Thoracic aorta (tissue), 2 donors: ENCODE measurements at regions not wholly inside any gene's neighbourhood (a gene's known extent, or its start where the extent isn't known, plus 50 kb on each side); places are given as distances from the start of the nearest gene placed in this dataset.

Experiments used
- ATAC-seq: fragments of 150-250 bp; one replicate; pipeline ENCODE4 v1.8.0; 2017; ENCODE audit warnings: low read depth; ENCODE audit not compliant: insufficient number of reproducible peaks, low FRiP score
- DNase-seq: peaks from one replicate; pipeline ENCODE4 v3.0.0-alpha.2; 2020; ENCODE audit warnings: low spot score
- H3K27ac ChIP-seq, 2 donors: fragments of 200-600 bp; sonication (generic); 1 replicate in 1 of 2; 2 replicates in 1 of 2; pipeline ENCODE4 v1.5.1; 2016; ENCODE audit warnings: mild to moderate bottlenecking in 2 of 2, moderate library complexity in 2 of 2
- H3K27me3 ChIP-seq: fragments of 200-600 bp; sonication (generic); replicated peaks from 2 replicates; pipeline ENCODE4 v1.6.0; 2016; ENCODE audit warnings: mild to moderate bottlenecking; ENCODE audit not compliant: insufficient read depth
- H3K36me3 ChIP-seq: fragments of 200-600 bp; sonication (generic); one replicate; pipeline ENCODE4 v1.5.1; 2016
- H3K4me1 ChIP-seq, 2 donors: fragments of 200-600 bp; sonication (generic); 1 replicate in 1 of 2; 2 replicates in 1 of 2; pipeline versions ENCODE4 v1.5.1 to v1.6.0; 2016; ENCODE audit warnings: low read depth in 2 of 2, mild to moderate bottlenecking in 1 of 2; ENCODE audit not compliant: control insufficient read depth in 1 of 2
- H3K4me3 ChIP-seq: fragments of 200-600 bp; sonication (generic); 2 replicates; pipeline ENCODE4 v1.5.1; 2016; ENCODE audit warnings: mild to moderate bottlenecking
- H3K9me3 ChIP-seq: fragments of 200-600 bp; sonication (generic); 2 replicates; pipeline ENCODE4 v1.5.1; 2016
- TF ChIP-seq, protein P1 (sequence below): fragments of 200-600 bp; sonication (generic); IDR thresholded peaks from one replicate; pipeline ENCODE4 v1.5.1; 2019; ENCODE audit warnings: antibody characterized with exemption

DNA sequence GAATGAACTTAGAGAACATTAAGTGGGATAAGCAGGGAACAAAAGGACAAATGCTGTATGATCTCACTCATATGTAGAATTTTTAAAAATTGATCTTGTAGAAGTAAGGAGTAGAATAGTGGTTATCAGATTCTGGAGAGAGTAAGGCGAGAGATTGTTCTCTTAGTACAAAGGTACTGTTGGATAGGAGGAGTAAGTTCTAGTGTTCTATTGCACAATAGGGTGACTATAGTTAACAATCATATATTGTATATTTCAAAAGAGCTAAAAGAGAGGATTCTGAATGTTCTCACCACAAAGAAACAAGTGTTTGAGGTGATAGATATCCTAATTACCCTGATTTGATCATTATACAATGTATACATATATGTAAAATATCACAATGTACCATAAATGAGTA lies 735.9 kb downstream of the NCAM2 start:
- no peak for DNase-seq
- H3K9me3 ChIP-seq, result no peaks in the 10 kb centered on the region

DNA sequence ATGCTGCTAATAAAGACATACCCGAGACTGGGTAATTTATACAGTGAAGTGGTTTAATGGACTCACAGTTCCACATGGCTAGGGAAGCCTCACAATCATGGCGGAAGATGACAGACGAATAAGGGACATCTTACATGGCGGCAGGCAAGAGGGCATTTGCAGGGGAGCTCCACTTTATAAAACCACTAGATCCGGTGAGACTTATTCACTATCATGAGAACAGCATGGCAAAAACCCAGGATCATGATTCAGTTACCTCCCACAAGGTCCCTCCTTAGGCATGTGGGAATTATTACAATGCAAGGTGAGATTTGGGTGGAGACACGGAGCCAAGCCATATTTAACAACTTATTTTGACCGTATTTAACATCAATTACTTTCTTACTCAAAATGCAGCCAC lies 739.0 kb downstream of the NCAM2 start:
- TF ChIP-seq, protein P1, sequence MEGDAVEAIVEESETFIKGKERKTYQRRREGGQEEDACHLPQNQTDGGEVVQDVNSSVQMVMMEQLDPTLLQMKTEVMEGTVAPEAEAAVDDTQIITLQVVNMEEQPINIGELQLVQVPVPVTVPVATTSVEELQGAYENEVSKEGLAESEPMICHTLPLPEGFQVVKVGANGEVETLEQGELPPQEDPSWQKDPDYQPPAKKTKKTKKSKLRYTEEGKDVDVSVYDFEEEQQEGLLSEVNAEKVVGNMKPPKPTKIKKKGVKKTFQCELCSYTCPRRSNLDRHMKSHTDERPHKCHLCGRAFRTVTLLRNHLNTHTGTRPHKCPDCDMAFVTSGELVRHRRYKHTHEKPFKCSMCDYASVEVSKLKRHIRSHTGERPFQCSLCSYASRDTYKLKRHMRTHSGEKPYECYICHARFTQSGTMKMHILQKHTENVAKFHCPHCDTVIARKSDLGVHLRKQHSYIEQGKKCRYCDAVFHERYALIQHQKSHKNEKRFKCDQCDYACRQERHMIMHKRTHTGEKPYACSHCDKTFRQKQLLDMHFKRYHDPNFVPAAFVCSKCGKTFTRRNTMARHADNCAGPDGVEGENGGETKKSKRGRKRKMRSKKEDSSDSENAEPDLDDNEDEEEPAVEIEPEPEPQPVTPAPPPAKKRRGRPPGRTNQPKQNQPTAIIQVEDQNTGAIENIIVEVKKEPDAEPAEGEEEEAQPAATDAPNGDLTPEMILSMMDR, result no peak
- ATAC-seq (no peak), DNase-seq (no peak)
- H3K9me3 ChIP-seq, result no peaks in the 10 kb centered on the region
- peaks cover 7% of the 10 kb centered on the region for H3K27me3 ChIP-seq
- no peak overlapping the region for H3K4me3 ChIP-seq
- no peaks in the 10 kb centered on the region for H3K4me1 ChIP-seq
- H3K36me3 ChIP-seq, result no peaks in the 10 kb centered on the region
- no peak overlapping the region for H3K27ac ChIP-seq

More for the DNA sequence above, 735.9 kb downstream of the NCAM2 start:
- Histone ChIP-seq H3K4me3 (no peak overlapping the region), H3K4me1 (no peaks in the 10 kb centered on the region), H3K36me3 (no peaks in the 10 kb centered on the region), H3K27me3 (peaks cover 7% of the 10 kb centered on the region), H3K27ac (no peak overlapping the region)
- ATAC-seq, result no peak
- TF ChIP-seq, protein P1, result no peak

DNA sequence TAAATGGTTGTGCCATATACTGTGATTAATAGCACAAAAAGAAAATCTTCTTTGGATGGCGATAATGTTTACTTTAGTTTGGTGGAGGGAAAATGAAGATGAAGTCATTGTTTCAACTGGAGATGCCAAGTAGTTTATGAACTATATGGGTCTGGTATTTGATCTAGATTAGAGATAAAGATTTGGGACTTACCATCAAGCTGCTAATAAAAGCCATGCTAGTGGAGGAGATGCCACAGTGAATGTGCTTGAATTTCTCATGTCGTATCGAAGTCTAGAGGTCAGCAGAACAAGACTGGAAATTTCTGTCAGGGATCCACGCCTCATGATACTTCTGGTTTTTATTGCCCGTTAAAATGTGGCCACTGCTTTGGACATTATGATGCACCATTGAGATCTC lies 742.0 kb downstream of the NCAM2 start:
- Histone ChIP-seq H3K36me3 (no peaks in the 10 kb centered on the region), H3K9me3 (no peaks in the 10 kb centered on the region), H3K27me3 (peaks cover 7% of the 10 kb centered on the region), H3K4me1 (no peaks in the 10 kb centered on the region), H3K4me3 (no peak overlapping the region), H3K27ac (no peak overlapping the region)
- DNase-seq (no peak), ATAC-seq (no peak)
- TF ChIP-seq, protein P1, result no peak

DNA sequence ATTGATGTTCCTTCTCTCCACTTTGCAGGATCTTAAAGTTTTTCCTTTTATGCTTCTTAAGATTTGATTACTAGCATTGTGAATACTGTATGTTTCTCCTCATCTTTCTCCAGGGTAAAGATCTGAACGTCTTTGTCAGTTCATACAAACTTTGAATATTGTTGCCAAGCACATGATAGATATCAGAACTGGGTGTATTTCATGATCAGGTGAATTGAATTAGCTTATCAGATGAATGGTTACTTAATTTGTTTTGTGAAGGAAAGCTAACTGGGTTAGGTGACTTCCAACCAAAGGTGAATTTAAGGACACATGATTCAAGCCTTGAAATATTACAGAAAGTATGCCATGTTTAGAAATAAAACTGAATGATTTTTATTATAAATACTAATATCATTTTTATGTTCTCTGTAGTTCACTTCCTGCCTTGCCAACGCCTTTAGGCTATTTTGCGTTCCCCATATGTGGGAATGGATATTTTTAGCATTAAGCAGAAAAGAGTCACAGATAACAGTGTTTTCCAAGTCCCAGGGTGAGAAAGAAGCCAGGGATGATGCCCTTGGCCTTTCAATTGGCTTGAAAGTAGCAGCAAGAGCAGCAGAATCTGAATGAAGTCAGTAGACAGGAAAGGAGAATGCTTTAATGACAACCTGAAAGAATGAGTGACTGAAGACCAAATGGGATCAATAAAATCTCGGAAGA lies 752.1 kb downstream of the NCAM2 start:
- H3K4me3 ChIP-seq, result no peak overlapping the region
- no peaks in the 10 kb centered on the region for H3K27me3 ChIP-seq
- no peaks in the 10 kb centered on the region for H3K36me3 ChIP-seq
- ATAC-seq (no peak), DNase-seq (no peak)
- H3K27ac ChIP-seq, result no peak overlapping the region
- H3K4me1 ChIP-seq, result no peaks in the 10 kb centered on the region
- TF ChIP-seq, protein P1, result no peak
- no peaks in the 10 kb centered on the region for H3K9me3 ChIP-seq

DNA sequence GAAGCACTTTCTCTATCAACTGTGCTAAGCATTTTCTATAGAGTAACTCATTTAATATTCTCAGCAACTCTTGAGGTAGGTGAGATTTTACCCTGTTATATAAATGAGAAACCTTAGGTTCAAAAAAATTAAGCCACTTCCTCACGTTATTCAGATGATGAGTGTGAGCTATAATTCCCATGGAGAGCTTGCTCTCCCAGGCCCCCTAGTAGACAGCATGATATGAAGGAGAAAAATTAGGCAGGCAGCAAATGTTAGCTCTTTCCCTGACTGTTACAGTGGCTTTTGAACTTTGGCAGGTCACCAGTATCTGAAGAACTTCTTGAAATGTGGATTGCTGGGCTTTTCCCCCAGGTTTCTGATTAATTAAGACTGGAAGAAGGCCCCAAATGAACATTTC lies 753.1 kb downstream of the NCAM2 start:
- Histone ChIP-seq H3K27ac (no peak overlapping the region), H3K9me3 (no peaks in the 10 kb centered on the region), H3K36me3 (no peaks in the 10 kb centered on the region), H3K4me1 (no peaks in the 10 kb centered on the region), H3K27me3 (no peaks in the 10 kb centered on the region), H3K4me3 (no peak overlapping the region)
- ATAC-seq (no peak), DNase-seq (no peak)
- TF ChIP-seq, protein P1, result no peak
